ENCODE measurements at regions not wholly inside any gene's neighbourhood (a gene's known extent, or its start where the extent isn't known, plus 50 kb on each side); places are given as distances from the start of the nearest gene placed in this dataset.

- no peaks in the 10 kb centered on the region for H3K27me3 Mint-ChIP-seq
- DNase-seq (ENCODE audit: low spot score) (no peak), ATAC-seq (no peak)
- H3K36me3 Mint-ChIP-seq, result no peaks in the 10 kb centered on the region
- peaks cover 24% of the 10 kb centered on the region for H3K9me3 Mint-ChIP-seq
- no peaks in the 10 kb centered on the region for H3K4me1 Mint-ChIP-seq (ENCODE audit: low read depth in 2 of 2)
- H3K4me3 Mint-ChIP-seq, result no peak overlapping the region
- H3K27ac Mint-ChIP-seq, result no peak overlapping the region
These were observed 289.5 kb upstream of the ALCAM start for GRCh38 chr3:105077060-105077822.

- no peak for ATAC-seq
- no peak overlapping the region for H3K27ac Mint-ChIP-seq
- no peaks in the 10 kb centered on the region for H3K36me3 Mint-ChIP-seq
- H3K4me1 Mint-ChIP-seq (ENCODE audit: low read depth in 2 of 2), result no peaks in the 10 kb centered on the region
- H3K9me3 Mint-ChIP-seq, result peaks cover 14% of the 10 kb centered on the region
- no peak overlapping the region for H3K4me3 Mint-ChIP-seq
- H3K27me3 Mint-ChIP-seq, result no peaks in the 10 kb centered on the region
- no peak for DNase-seq (ENCODE audit: low spot score)
These were observed 282.8 kb upstream of the ALCAM start for GRCh38 chr3:105083945-105084344.

- H3K36me3 Mint-ChIP-seq, result no peaks in the 10 kb centered on the region
- H3K27ac Mint-ChIP-seq, result no peak overlapping the region
- no peak for DNase-seq (ENCODE audit: low spot score)
- H3K9me3 Mint-ChIP-seq, result peaks cover 8% of the 10 kb centered on the region
- no peaks in the 10 kb centered on the region for H3K27me3 Mint-ChIP-seq
- ATAC-seq, result no peak
- H3K4me3 Mint-ChIP-seq, result no peak overlapping the region
- no peaks in the 10 kb centered on the region for H3K4me1 Mint-ChIP-seq (ENCODE audit: low read depth in 2 of 2)
These were observed 281.2 kb upstream of the ALCAM start for GRCh38 chr3:105085506-105085905.

- no peak overlapping the region for H3K27ac Mint-ChIP-seq
- no peaks in the 10 kb centered on the region for H3K4me1 Mint-ChIP-seq (ENCODE audit: low read depth in 2 of 2)
- H3K27me3 Mint-ChIP-seq, result no peaks in the 10 kb centered on the region
- DNase-seq (ENCODE audit: low spot score) (no peak), ATAC-seq (no peak)
- H3K4me3 Mint-ChIP-seq, result no peak overlapping the region
- peaks cover 16% of the 10 kb centered on the region for H3K9me3 Mint-ChIP-seq
- no peaks in the 10 kb centered on the region for H3K36me3 Mint-ChIP-seq
These were observed 273.1 kb upstream of the ALCAM start for GRCh38 chr3:105093371-105094252.

- H3K9me3 Mint-ChIP-seq, result peaks cover 16% of the 10 kb centered on the region
- no peak for DNase-seq (ENCODE audit: low spot score)
- H3K4me1 Mint-ChIP-seq (ENCODE audit: low read depth in 2 of 2), result no peaks in the 10 kb centered on the region
- no peak for ATAC-seq
- H3K4me3 Mint-ChIP-seq, result no peak overlapping the region
- no peaks in the 10 kb centered on the region for H3K36me3 Mint-ChIP-seq
- no peaks in the 10 kb centered on the region for H3K27me3 Mint-ChIP-seq
- H3K27ac Mint-ChIP-seq, result no peak overlapping the region
These were observed 272.1 kb upstream of the ALCAM start for GRCh38 chr3:105094588-105094987.

GRCh38 chr3:105096071-105096470 is 270.6 kb upstream of the ALCAM start:
- Mint-ChIP-seq H3K27me3 (no peaks in the 10 kb centered on the region), H3K4me3 (no peak overlapping the region), H3K9me3 (peaks cover 20% of the 10 kb centered on the region), H3K36me3 (no peaks in the 10 kb centered on the region), H3K27ac (no peak overlapping the region), H3K4me1 (ENCODE audit: low read depth in 2 of 2) (no peaks in the 10 kb centered on the region)
- DNase-seq (ENCODE audit: low spot score) (no peak), ATAC-seq (no peak)

GRCh38 chr3:105101603-105102002 is 265.1 kb upstream of the ALCAM start:
- no peak for ATAC-seq
- H3K36me3 Mint-ChIP-seq, result no peaks in the 10 kb centered on the region
- H3K27ac Mint-ChIP-seq, result no peak overlapping the region
- H3K4me1 Mint-ChIP-seq (ENCODE audit: low read depth in 2 of 2), result no peaks in the 10 kb centered on the region
- H3K4me3 Mint-ChIP-seq, result no peak overlapping the region
- no peak for DNase-seq (ENCODE audit: low spot score)
- H3K9me3 Mint-ChIP-seq, result peaks cover 10% of the 10 kb centered on the region
- H3K27me3 Mint-ChIP-seq, result no peaks in the 10 kb centered on the region

- no peaks in the 10 kb centered on the region for H3K36me3 Mint-ChIP-seq
- DNase-seq (ENCODE audit: low spot score), result no peak
- no peak overlapping the region for H3K4me3 Mint-ChIP-seq
- H3K4me1 Mint-ChIP-seq (ENCODE audit: low read depth in 2 of 2), result no peaks in the 10 kb centered on the region
- H3K27me3 Mint-ChIP-seq, result no peaks in the 10 kb centered on the region
- no peak overlapping the region for H3K27ac Mint-ChIP-seq
- peaks cover 9% of the 10 kb centered on the region for H3K9me3 Mint-ChIP-seq
- ATAC-seq, result no peak
These were observed 263.6 kb upstream of the ALCAM start for GRCh38 chr3:105103139-105103538.

GRCh38 chr3:105108823-105109222 is 257.9 kb upstream of the ALCAM start:
- peaks cover 5% of the 10 kb centered on the region for H3K36me3 Mint-ChIP-seq
- no peak for ATAC-seq

GRCh38 chr3:105118905-105119304 is 247.8 kb upstream of the ALCAM start:
- Mint-ChIP-seq H3K4me1 (ENCODE audit: low read depth in 2 of 2) (no peaks in the 10 kb centered on the region), H3K36me3 (no peaks in the 10 kb centered on the region), H3K9me3 (peaks cover 3% of the 10 kb centered on the region), H3K27me3 (no peaks in the 10 kb centered on the region), H3K4me3 (no peak overlapping the region), H3K27ac (no peak overlapping the region)
- ATAC-seq (no peak), DNase-seq (ENCODE audit: low spot score) (no peak)

More at GRCh38 chr3:105108823-105109222, 257.9 kb upstream of the ALCAM start:
- no peaks in the 10 kb centered on the region for H3K4me1 Mint-ChIP-seq (ENCODE audit: low read depth in 2 of 2)
- H3K27ac Mint-ChIP-seq, result no peak overlapping the region
- peaks cover 7% of the 10 kb centered on the region for H3K9me3 Mint-ChIP-seq
- no peak overlapping the region for H3K4me3 Mint-ChIP-seq
- no peaks in the 10 kb centered on the region for H3K27me3 Mint-ChIP-seq
- DNase-seq (ENCODE audit: low spot score), result no peak

GRCh38 chr3:105119801-105120340 is 246.8 kb upstream of the ALCAM start:
- Mint-ChIP-seq H3K9me3 (peaks cover 3% of the 10 kb centered on the region), H3K27me3 (no peaks in the 10 kb centered on the region), H3K4me1 (ENCODE audit: low read depth in 2 of 2) (no peaks in the 10 kb centered on the region), H3K4me3 (no peak overlapping the region), H3K36me3 (no peaks in the 10 kb centered on the region), H3K27ac (no peak overlapping the region)
- ATAC-seq, result no peak
- no peak for DNase-seq (ENCODE audit: low spot score)

- no peak overlapping the region for H3K4me3 Mint-ChIP-seq
- ATAC-seq (no peak), DNase-seq (ENCODE audit: low spot score) (no peak)
- H3K4me1 Mint-ChIP-seq (ENCODE audit: low read depth in 2 of 2), result no peaks in the 10 kb centered on the region
- H3K36me3 Mint-ChIP-seq, result peaks cover 9% of the 10 kb centered on the region
- peaks cover 23% of the 10 kb centered on the region for H3K9me3 Mint-ChIP-seq
- H3K27me3 Mint-ChIP-seq, result no peaks in the 10 kb centered on the region
- no peak overlapping the region for H3K27ac Mint-ChIP-seq
These were observed 235.8 kb upstream of the ALCAM start for GRCh38 chr3:105130911-105131310.

- H3K36me3 Mint-ChIP-seq, result no peaks in the 10 kb centered on the region
- ATAC-seq (no peak), DNase-seq (ENCODE audit: low spot score) (no peak)
- no peak overlapping the region for H3K4me3 Mint-ChIP-seq
- no peak overlapping the region for H3K27ac Mint-ChIP-seq
- H3K9me3 Mint-ChIP-seq, result peaks cover 12% of the 10 kb centered on the region
- H3K4me1 Mint-ChIP-seq (ENCODE audit: low read depth in 2 of 2), result no peaks in the 10 kb centered on the region
- H3K27me3 Mint-ChIP-seq, result no peaks in the 10 kb centered on the region
These were observed 228.8 kb upstream of the ALCAM start for GRCh38 chr3:105137911-105138310.

GRCh38 chr3:105139881-105140560 is 226.7 kb upstream of the ALCAM start:
- Mint-ChIP-seq H3K9me3 (peaks cover 12% of the 10 kb centered on the region), H3K27ac (no peak overlapping the region), H3K4me1 (ENCODE audit: low read depth in 2 of 2) (no peaks in the 10 kb centered on the region), H3K4me3 (no peak overlapping the region), H3K36me3 (no peaks in the 10 kb centered on the region), H3K27me3 (no peaks in the 10 kb centered on the region)
- no peak for DNase-seq (ENCODE audit: low spot score)
- ATAC-seq, result no peak
